ENCODE measurements at regions not wholly inside any gene's neighbourhood (a gene's known extent, or its start where the extent isn't known, plus 50 kb on each side); places are given as distances from the start of the nearest gene placed in this dataset.
"Not testable (repeated sequence)": the region's sequence is repeated elsewhere in the genome, so short reads cannot be mapped to it uniquely, and the experiment has no call there.

DNA sequence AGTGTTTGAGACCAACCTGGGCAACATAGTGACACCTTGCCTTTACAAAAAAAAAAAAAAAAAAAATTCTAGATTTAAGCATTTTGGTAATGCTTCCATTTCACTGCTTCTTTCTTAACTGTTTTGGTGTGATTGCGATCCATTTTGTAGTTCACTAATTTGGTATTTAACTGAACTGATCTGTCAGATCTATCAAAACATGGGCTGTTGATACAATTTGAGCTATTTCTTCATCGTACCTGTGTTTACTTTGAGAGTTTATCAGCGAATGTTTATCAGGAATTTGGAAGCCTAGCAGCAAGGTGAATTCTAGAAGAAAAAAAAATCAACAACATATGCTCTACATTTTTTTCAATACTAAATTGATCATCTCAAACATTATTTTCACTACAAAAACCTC lies 864.9 kb upstream of the WWC1 start:
- H3K27me3 Mint-ChIP-seq: peaks cover 22% of the 10 kb centered on the region
- no peaks in the 10 kb centered on the region for H3K36me3 Mint-ChIP-seq (ENCODE audit: insufficient read depth)
- H3K9me3 Mint-ChIP-seq (ENCODE audit: low read depth): peaks cover 3% of the 10 kb centered on the region
- DNase-seq (ENCODE audit: low spot score, unreplicated experiment): no peak
- no peak overlapping the region for H3K27ac Mint-ChIP-seq
- TF ChIP-seq, protein P1, sequence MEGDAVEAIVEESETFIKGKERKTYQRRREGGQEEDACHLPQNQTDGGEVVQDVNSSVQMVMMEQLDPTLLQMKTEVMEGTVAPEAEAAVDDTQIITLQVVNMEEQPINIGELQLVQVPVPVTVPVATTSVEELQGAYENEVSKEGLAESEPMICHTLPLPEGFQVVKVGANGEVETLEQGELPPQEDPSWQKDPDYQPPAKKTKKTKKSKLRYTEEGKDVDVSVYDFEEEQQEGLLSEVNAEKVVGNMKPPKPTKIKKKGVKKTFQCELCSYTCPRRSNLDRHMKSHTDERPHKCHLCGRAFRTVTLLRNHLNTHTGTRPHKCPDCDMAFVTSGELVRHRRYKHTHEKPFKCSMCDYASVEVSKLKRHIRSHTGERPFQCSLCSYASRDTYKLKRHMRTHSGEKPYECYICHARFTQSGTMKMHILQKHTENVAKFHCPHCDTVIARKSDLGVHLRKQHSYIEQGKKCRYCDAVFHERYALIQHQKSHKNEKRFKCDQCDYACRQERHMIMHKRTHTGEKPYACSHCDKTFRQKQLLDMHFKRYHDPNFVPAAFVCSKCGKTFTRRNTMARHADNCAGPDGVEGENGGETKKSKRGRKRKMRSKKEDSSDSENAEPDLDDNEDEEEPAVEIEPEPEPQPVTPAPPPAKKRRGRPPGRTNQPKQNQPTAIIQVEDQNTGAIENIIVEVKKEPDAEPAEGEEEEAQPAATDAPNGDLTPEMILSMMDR (IDR thresholded peaks at IDR 0.05; ENCODE audit: unreplicated experiment): no peak
- H3K4me3 Mint-ChIP-seq (ENCODE audit: low read depth): no peak overlapping the region
- peaks cover 13% of the 10 kb centered on the region for H3K4me1 Mint-ChIP-seq (ENCODE audit: low read depth)

DNA sequence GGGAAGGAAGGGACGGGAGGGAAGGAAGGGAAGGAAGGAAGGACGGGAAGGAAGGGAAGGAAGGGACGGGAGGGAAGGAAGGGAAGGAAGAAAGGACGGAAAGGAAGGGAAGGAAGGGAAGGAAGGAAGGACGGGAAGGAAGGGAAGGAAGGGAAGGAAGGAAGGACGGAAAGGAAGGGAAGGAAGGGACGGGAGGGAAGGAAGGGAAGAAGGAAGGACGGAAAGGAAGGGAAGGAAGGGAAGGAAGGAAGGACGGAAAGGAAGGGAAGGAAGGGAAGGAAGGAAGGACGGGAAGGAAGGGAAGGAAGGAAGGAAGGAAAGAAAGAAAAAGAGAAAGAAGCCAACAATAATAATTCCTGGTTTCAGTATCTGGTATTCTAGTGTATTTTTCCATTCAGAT lies 863.8 kb upstream of the WWC1 start:
- H3K9me3 Mint-ChIP-seq (ENCODE audit: low read depth); DNase-seq (ENCODE audit: low spot score, unreplicated experiment); H3K27ac Mint-ChIP-seq; H3K36me3 Mint-ChIP-seq (ENCODE audit: insufficient read depth); H3K4me3 Mint-ChIP-seq (ENCODE audit: low read depth): not testable (repeated sequence)
- Mint-ChIP-seq H3K27me3 (peaks cover 22% of the 10 kb centered on the region), H3K4me1 (ENCODE audit: low read depth) (peaks cover 11% of the 10 kb centered on the region)

GRCh38 chr5:167440846-167441245 lies 850.6 kb upstream of the WWC1 start:
- TF ChIP-seq, protein P1 (IDR thresholded peaks at IDR 0.05; ENCODE audit: unreplicated experiment): no peak
- no peak for DNase-seq (ENCODE audit: low spot score, unreplicated experiment)
- peaks cover 8% of the 10 kb centered on the region for H3K4me1 Mint-ChIP-seq (ENCODE audit: low read depth)
- H3K4me3 Mint-ChIP-seq (ENCODE audit: low read depth): no peak overlapping the region
- H3K36me3 Mint-ChIP-seq (ENCODE audit: insufficient read depth): no peaks in the 10 kb centered on the region
- peaks cover 2% of the 10 kb centered on the region for H3K9me3 Mint-ChIP-seq (ENCODE audit: low read depth)
- H3K27ac Mint-ChIP-seq: no peak overlapping the region
- H3K27me3 Mint-ChIP-seq: no peaks in the 10 kb centered on the region

- TF ChIP-seq, protein P1 (IDR thresholded peaks at IDR 0.05; ENCODE audit: unreplicated experiment): no peak
- no peaks in the 10 kb centered on the region for H3K36me3 Mint-ChIP-seq (ENCODE audit: insufficient read depth)
- H3K27ac Mint-ChIP-seq: no peak overlapping the region
- peaks cover 5% of the 10 kb centered on the region for H3K27me3 Mint-ChIP-seq
- no peak overlapping the region for H3K4me3 Mint-ChIP-seq (ENCODE audit: low read depth)
- H3K4me1 Mint-ChIP-seq (ENCODE audit: low read depth): peaks cover 8% of the 10 kb centered on the region
- peaks cover 2% of the 10 kb centered on the region for H3K9me3 Mint-ChIP-seq (ENCODE audit: low read depth)
- no peak for DNase-seq (ENCODE audit: low spot score, unreplicated experiment)
These were observed 848.5 kb upstream of the WWC1 start for GRCh38 chr5:167442922-167443321.

DNA sequence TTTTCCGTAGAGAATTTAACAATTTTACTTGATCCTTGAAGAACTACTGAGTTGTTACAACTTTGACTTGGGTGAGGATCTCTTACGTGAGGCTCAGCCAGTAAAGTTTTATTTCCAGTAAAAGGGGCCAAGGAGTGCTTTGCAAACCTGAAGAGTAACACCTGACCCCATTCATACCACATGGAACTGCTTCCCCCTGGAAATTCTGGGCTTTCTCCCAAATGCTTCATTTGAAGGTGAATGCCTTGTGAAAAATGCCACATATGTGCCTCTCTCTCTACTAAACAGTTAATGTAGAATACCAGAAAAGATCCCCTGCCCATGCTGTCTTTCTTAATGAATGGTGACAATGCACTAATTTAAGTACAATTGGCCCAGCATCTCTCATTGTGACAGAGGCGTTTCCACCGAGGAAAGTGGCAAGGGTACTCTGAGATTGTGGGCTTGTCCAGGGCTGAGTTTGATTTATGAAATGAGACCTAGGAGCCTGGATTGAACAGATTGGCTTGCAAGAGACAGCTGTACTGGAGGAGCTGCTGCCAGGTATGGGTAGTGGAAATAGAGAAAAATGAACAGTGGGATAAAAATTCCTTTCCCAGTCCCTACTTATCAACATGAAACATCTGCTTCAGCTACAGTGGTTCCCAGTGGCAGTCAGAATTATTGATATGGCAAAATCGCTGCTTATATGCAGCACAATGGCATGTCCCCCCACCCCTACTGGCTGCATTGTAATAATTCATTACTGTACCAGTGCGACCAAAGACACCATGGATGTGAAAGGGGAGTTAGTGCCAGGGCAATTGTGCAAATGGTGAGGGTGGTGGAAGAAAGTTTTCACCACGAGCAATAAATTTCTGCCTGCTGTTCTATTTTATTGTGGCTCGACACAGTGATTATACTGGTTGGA lies 843.7 kb upstream of the WWC1 start:
- Mint-ChIP-seq H3K4me1 (ENCODE audit: low read depth) (peaks cover 8% of the 10 kb centered on the region), H3K27ac (no peak overlapping the region), H3K27me3 (peaks cover 5% of the 10 kb centered on the region), H3K9me3 (ENCODE audit: low read depth) (no peaks in the 10 kb centered on the region), H3K36me3 (ENCODE audit: insufficient read depth) (no peaks in the 10 kb centered on the region), H3K4me3 (ENCODE audit: low read depth) (no peak overlapping the region)
- DNase-seq (ENCODE audit: low spot score, unreplicated experiment): no peak
- TF ChIP-seq, protein P1 (IDR thresholded peaks at IDR 0.05; ENCODE audit: unreplicated experiment): no peak

GRCh38 chr5:167448376-167448775 lies 843.1 kb upstream of the WWC1 start:
- Mint-ChIP-seq H3K27ac (no peak overlapping the region), H3K4me3 (ENCODE audit: low read depth) (no peak overlapping the region), H3K27me3 (peaks cover 5% of the 10 kb centered on the region), H3K36me3 (ENCODE audit: insufficient read depth) (no peaks in the 10 kb centered on the region), H3K4me1 (ENCODE audit: low read depth) (peaks cover 3% of the 10 kb centered on the region), H3K9me3 (ENCODE audit: low read depth) (no peaks in the 10 kb centered on the region)
- DNase-seq (ENCODE audit: low spot score, unreplicated experiment): no peak
- TF ChIP-seq, protein P1 (IDR thresholded peaks at IDR 0.05; ENCODE audit: unreplicated experiment): no peak
